Large intestine (tissue), 3 donors: ENCODE measurements at regions not wholly inside any gene's neighbourhood (a gene's known extent, or its start where the extent isn't known, plus 50 kb on each side); places are given as distances from the start of the nearest gene placed in this dataset.

Source experiments
- DNase-seq, 2 donors: peaks; one replicate each; pipeline versions ENCODE4 v3.0.0 to v3.0.0-alpha.2; 2013
- H3K27ac ChIP-seq: one replicate; pipeline ENCODE4 v1.5.1; 2013; ENCODE audit warnings: low read length
- H3K27me3 ChIP-seq: 2 replicates; pipeline ENCODE4 v1.6.1; 2013; ENCODE audit warnings: low read length; ENCODE audit not compliant: control insufficient read depth, insufficient read depth
- H3K36me3 ChIP-seq: 2 replicates; pipeline ENCODE4 v1.6.1; 2013; ENCODE audit warnings: low read length; ENCODE audit not compliant: control insufficient read depth, insufficient read depth
- H3K4me1 ChIP-seq: one replicate; pipeline ENCODE4 v1.6.1; 2013; ENCODE audit warnings: low read length; ENCODE audit not compliant: control insufficient read depth, insufficient read depth
- H3K4me3 ChIP-seq: one replicate; pipeline ENCODE4 v1.5.1; 2013; ENCODE audit warnings: low read length
- H3K9me3 ChIP-seq: one replicate; pipeline ENCODE4 v1.6.1; 2013; ENCODE audit warnings: mild to moderate bottlenecking, low read depth, low read length, moderate library complexity; ENCODE audit not compliant: control insufficient read depth
- WGBS: methylation state at CpG from one replicate; pipeline ENCODE4 v1.1.5; 2013; ENCODE audit warnings: low lambda C conversion rate; ENCODE audit not compliant: insufficient coverage; 5-methylcytosine and 5-hydroxymethylcytosine counted together

GRCh38 chr16:7148606-7149005 is 184.0 kb upstream of the RBFOX1 start:
- WGBS = no CpG with 5 or more reads among the region's 6 CpGs
- H3K36me3 ChIP-seq = no peaks in the 10 kb centered on the region
- H3K4me1 ChIP-seq = no peaks in the 10 kb centered on the region
- H3K9me3 ChIP-seq = no peaks in the 10 kb centered on the region
- DNase-seq = no peak
- no peak overlapping the region for H3K4me3 ChIP-seq
- H3K27ac ChIP-seq = no peak overlapping the region
- H3K27me3 ChIP-seq = no peaks in the 10 kb centered on the region

GRCh38 chr16:7140899-7141298 is 191.7 kb upstream of the RBFOX1 start:
- Histone ChIP-seq H3K36me3 (no peaks in the 10 kb centered on the region), H3K9me3 (no peaks in the 10 kb centered on the region), H3K27ac (no peak overlapping the region), H3K27me3 (no peaks in the 10 kb centered on the region), H3K4me3 (no peak overlapping the region), H3K4me1 (no peaks in the 10 kb centered on the region)
- no CpG with 5 or more reads among the region's 5 CpGs for WGBS
- DNase-seq = no peak

GRCh38 chr16:7137560-7138330 is 194.9 kb upstream of the RBFOX1 start:
- WGBS = 27% methylated on average over 3 of the region's 8 CpGs
- Histone ChIP-seq H3K27ac (no peak overlapping the region), H3K4me1 (no peaks in the 10 kb centered on the region), H3K9me3 (no peaks in the 10 kb centered on the region), H3K36me3 (no peaks in the 10 kb centered on the region), H3K27me3 (no peaks in the 10 kb centered on the region), H3K4me3 (no peak overlapping the region)
- DNase-seq = no peak

GRCh38 chr16:7132465-7132864 is 200.2 kb upstream of the RBFOX1 start:
- WGBS = no CpG with 5 or more reads among the region's 2 CpGs
- Histone ChIP-seq H3K36me3 (no peaks in the 10 kb centered on the region), H3K27me3 (no peaks in the 10 kb centered on the region), H3K9me3 (no peaks in the 10 kb centered on the region), H3K4me3 (no peak overlapping the region), H3K4me1 (no peaks in the 10 kb centered on the region), H3K27ac (no peak overlapping the region)
- DNase-seq = no peak

GRCh38 chr16:7124701-7125100 is 207.9 kb upstream of the RBFOX1 start:
- no peaks in the 10 kb centered on the region for H3K9me3 ChIP-seq
- H3K4me1 ChIP-seq = no peaks in the 10 kb centered on the region
- H3K27me3 ChIP-seq = no peaks in the 10 kb centered on the region
- H3K36me3 ChIP-seq = no peaks in the 10 kb centered on the region
- H3K27ac ChIP-seq = no peak overlapping the region
- DNase-seq = no peak
- 65% methylated on average over 4 of the region's 5 CpGs for WGBS
- no peak overlapping the region for H3K4me3 ChIP-seq

- H3K4me1 ChIP-seq = no peaks in the 10 kb centered on the region
- no peaks in the 10 kb centered on the region for H3K9me3 ChIP-seq
- no peak overlapping the region for H3K4me3 ChIP-seq
- no peak overlapping the region for H3K27ac ChIP-seq
- no CpG with 5 or more reads among the region's 2 CpGs for WGBS
- DNase-seq = no peak
- no peaks in the 10 kb centered on the region for H3K36me3 ChIP-seq
- no peaks in the 10 kb centered on the region for H3K27me3 ChIP-seq
These were observed 208.4 kb upstream of the RBFOX1 start for GRCh38 chr16:7124242-7124641.

- H3K4me1 ChIP-seq = no peaks in the 10 kb centered on the region
- H3K27me3 ChIP-seq = no peaks in the 10 kb centered on the region
- no peaks in the 10 kb centered on the region for H3K36me3 ChIP-seq
- no peaks in the 10 kb centered on the region for H3K9me3 ChIP-seq
- 83% methylated on average over 1 of the region's 3 CpGs for WGBS
- no peak overlapping the region for H3K27ac ChIP-seq
- no peak for DNase-seq
- no peak overlapping the region for H3K4me3 ChIP-seq
These were observed 215.9 kb upstream of the RBFOX1 start for GRCh38 chr16:7116734-7117133.

- Histone ChIP-seq H3K36me3 (no peaks in the 10 kb centered on the region), H3K27me3 (no peaks in the 10 kb centered on the region), H3K9me3 (no peaks in the 10 kb centered on the region), H3K4me3 (no peak overlapping the region), H3K4me1 (no peaks in the 10 kb centered on the region), H3K27ac (no peak overlapping the region)
- no peak for DNase-seq
- no CpG with 5 or more reads among the region's 5 CpGs for WGBS
These were observed 216.7 kb upstream of the RBFOX1 start for GRCh38 chr16:7115898-7116297.

- WGBS = 75% methylated on average over 1 of the region's 2 CpGs
- Histone ChIP-seq H3K4me3 (no peak overlapping the region), H3K27ac (no peak overlapping the region), H3K4me1 (no peaks in the 10 kb centered on the region), H3K27me3 (no peaks in the 10 kb centered on the region), H3K9me3 (no peaks in the 10 kb centered on the region), H3K36me3 (no peaks in the 10 kb centered on the region)
- no peak for DNase-seq
These were observed 218.7 kb upstream of the RBFOX1 start for GRCh38 chr16:7113949-7114348.

GRCh38 chr16:7113395-7113794 is 219.2 kb upstream of the RBFOX1 start:
- no peak for DNase-seq
- no peaks in the 10 kb centered on the region for H3K4me1 ChIP-seq
- no peak overlapping the region for H3K27ac ChIP-seq
- H3K9me3 ChIP-seq = no peaks in the 10 kb centered on the region
- H3K27me3 ChIP-seq = no peaks in the 10 kb centered on the region
- no peaks in the 10 kb centered on the region for H3K36me3 ChIP-seq
- WGBS = no CpG with 5 or more reads among the region's 2 CpGs
- no peak overlapping the region for H3K4me3 ChIP-seq

GRCh38 chr16:7111265-7111664 is 221.4 kb upstream of the RBFOX1 start:
- H3K4me3 ChIP-seq = no peak overlapping the region
- WGBS = 51% methylated on average over 3 of the region's 3 CpGs
- no peak for DNase-seq
- no peak overlapping the region for H3K27ac ChIP-seq
- no peaks in the 10 kb centered on the region for H3K9me3 ChIP-seq
- H3K36me3 ChIP-seq = no peaks in the 10 kb centered on the region
- no peaks in the 10 kb centered on the region for H3K4me1 ChIP-seq
- no peaks in the 10 kb centered on the region for H3K27me3 ChIP-seq
